ENCODE measurements at regions not wholly inside any gene's neighbourhood (a gene's known extent, or its start where the extent isn't known, plus 50 kb on each side); places are given as distances from the start of the nearest gene placed in this dataset.

GRCh38 chr2:114057638-114058037 lies 167.7 kb downstream of the ACTR3 start:
- TF ChIP-seq CTCF (IDR thresholded peaks at IDR 0.05) (no peak), POLR2A (IDR thresholded peaks at IDR 0.05) (no peak)

Data from thyroid gland (tissue), 4 donors.